Neural cell (in vitro differentiated cells): ENCODE measurements at regions not wholly inside any gene's neighbourhood (a gene's known extent, or its start where the extent isn't known, plus 50 kb on each side); places are given as distances from the start of the nearest gene placed in this dataset.

ENCODE experiments used
- EP300 ChIP-seq: fragments of 450-650 bp; conservative IDR thresholded peaks from 2 replicates; pipeline ENCODE4 v1.6.1; 2014; ENCODE audit warnings: antibody characterized with exemption, mild to moderate bottlenecking, moderate library complexity; ENCODE audit not compliant: poor library complexity, severe bottlenecking
- EZH2 ChIP-seq: fragments of 200-600, 300-800 bp; shearing (Covaris generic), sonication (generic); IDR thresholded peaks from 2 replicates; pipeline ENCODE4 v1.6.1; 2014; ENCODE audit warnings: antibody characterized with exemption, low read length, borderline replicate concordance, mild to moderate bottlenecking; ENCODE audit not compliant: insufficient read depth, poor library complexity, severe bottlenecking
- MXI1 ChIP-seq: fragments of 450-650 bp; conservative IDR thresholded peaks from 2 replicates; pipeline ENCODE4 v1.6.1; 2014; ENCODE audit warnings: antibody characterized with exemption, mild to moderate bottlenecking; ENCODE audit not compliant: poor library complexity, severe bottlenecking
- RAD21 ChIP-seq: fragments of 450-650 bp; conservative IDR thresholded peaks from 2 replicates; pipeline ENCODE4 v1.6.1; 2014; ENCODE audit warnings: antibody characterized with exemption, mild to moderate bottlenecking, moderate library complexity
- SMC3 ChIP-seq: fragments of 450-650 bp; conservative IDR thresholded peaks from 2 replicates; pipeline ENCODE4 v1.6.1; 2014; ENCODE audit warnings: antibody characterized with exemption, mild to moderate bottlenecking, moderate library complexity; ENCODE audit not compliant: poor library complexity
- TAF1 ChIP-seq: IDR thresholded peaks from 2 replicates; pipeline ENCODE4 v1.6.1; 2012; ENCODE audit warnings: low read depth
- TF ChIP-seq, protein P1 (sequence below): fragments of 450-650 bp; IDR thresholded peaks from 2 replicates; pipeline ENCODE4 v1.5.1; 2014; ENCODE audit warnings: antibody characterized with exemption, mild to moderate bottlenecking, moderate library complexity; ENCODE audit not compliant: poor library complexity, severe bottlenecking
- TF ChIP-seq, protein P2 (sequence below): IDR thresholded peaks from 2 replicates; pipeline ENCODE4 v1.6.1; 2012; ENCODE audit warnings: borderline replicate concordance

DNA sequence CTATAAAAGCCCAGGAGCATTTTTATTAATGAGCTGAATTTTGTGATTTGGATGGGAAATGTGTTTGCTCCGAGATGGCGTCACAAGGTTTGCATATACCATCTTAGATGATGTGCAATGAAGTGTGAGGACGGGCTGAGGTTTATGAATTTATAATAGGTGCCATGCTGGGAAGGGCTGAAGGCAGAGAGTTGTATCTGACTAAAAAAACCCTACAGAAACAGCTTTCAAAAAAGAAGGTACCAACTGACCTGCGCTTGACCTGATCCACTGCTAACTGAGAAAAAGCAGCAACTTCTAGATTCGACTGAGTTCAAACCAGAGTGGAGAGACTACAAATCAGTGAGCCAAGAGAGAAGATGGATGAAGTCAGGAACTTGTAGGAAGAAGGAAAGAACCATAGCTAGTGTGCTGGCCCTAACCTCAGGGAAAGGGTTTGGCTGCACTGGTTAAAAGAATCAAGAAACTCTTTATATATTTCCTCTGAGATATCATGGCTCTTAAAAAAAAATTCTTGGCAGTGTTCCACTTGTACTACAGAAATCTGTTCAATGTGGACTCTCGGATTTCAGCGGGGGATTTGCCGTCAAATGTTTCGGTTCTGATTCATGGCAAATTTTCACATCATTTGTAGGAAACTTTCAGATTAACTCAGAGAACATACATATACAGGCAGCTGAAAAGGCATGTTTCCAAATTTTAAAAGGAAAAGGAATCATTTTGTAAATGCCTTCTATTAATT, 56.5 kb upstream of the HDGFL1 start:
- TF ChIP-seq, protein P1, sequence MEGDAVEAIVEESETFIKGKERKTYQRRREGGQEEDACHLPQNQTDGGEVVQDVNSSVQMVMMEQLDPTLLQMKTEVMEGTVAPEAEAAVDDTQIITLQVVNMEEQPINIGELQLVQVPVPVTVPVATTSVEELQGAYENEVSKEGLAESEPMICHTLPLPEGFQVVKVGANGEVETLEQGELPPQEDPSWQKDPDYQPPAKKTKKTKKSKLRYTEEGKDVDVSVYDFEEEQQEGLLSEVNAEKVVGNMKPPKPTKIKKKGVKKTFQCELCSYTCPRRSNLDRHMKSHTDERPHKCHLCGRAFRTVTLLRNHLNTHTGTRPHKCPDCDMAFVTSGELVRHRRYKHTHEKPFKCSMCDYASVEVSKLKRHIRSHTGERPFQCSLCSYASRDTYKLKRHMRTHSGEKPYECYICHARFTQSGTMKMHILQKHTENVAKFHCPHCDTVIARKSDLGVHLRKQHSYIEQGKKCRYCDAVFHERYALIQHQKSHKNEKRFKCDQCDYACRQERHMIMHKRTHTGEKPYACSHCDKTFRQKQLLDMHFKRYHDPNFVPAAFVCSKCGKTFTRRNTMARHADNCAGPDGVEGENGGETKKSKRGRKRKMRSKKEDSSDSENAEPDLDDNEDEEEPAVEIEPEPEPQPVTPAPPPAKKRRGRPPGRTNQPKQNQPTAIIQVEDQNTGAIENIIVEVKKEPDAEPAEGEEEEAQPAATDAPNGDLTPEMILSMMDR: no peak
- TF ChIP-seq TAF1 (no peak), EZH2 (no peak), EP300 (no peak), RAD21 (no peak), SMC3 (no peak), MXI1 (no peak)
- TF ChIP-seq, protein P2, sequence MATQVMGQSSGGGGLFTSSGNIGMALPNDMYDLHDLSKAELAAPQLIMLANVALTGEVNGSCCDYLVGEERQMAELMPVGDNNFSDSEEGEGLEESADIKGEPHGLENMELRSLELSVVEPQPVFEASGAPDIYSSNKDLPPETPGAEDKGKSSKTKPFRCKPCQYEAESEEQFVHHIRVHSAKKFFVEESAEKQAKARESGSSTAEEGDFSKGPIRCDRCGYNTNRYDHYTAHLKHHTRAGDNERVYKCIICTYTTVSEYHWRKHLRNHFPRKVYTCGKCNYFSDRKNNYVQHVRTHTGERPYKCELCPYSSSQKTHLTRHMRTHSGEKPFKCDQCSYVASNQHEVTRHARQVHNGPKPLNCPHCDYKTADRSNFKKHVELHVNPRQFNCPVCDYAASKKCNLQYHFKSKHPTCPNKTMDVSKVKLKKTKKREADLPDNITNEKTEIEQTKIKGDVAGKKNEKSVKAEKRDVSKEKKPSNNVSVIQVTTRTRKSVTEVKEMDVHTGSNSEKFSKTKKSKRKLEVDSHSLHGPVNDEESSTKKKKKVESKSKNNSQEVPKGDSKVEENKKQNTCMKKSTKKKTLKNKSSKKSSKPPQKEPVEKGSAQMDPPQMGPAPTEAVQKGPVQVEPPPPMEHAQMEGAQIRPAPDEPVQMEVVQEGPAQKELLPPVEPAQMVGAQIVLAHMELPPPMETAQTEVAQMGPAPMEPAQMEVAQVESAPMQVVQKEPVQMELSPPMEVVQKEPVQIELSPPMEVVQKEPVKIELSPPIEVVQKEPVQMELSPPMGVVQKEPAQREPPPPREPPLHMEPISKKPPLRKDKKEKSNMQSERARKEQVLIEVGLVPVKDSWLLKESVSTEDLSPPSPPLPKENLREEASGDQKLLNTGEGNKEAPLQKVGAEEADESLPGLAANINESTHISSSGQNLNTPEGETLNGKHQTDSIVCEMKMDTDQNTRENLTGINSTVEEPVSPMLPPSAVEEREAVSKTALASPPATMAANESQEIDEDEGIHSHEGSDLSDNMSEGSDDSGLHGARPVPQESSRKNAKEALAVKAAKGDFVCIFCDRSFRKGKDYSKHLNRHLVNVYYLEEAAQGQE: no peak
